HG03064 (cell line): ENCODE measurements at regions not wholly inside any gene's neighbourhood (a gene's known extent, or its start where the extent isn't known, plus 50 kb on each side); places are given as distances from the start of the nearest gene placed in this dataset.
"Not testable (repeated sequence)": the region's sequence is repeated elsewhere in the genome, so short reads cannot be mapped to it uniquely, and the experiment has no call there.

Source experiments
- ATAC-seq: cut with Tn5 transposase; IDR thresholded peaks from one replicate; pipeline ENCODE4 v1.9.1; 2021; ENCODE audit warnings: low read depth; ENCODE audit not compliant: unreplicated experiment

- ATAC-seq: no peak
Observed at GRCh38 chr15:20272422-20273184, 269.0 kb downstream of the GOLGA6L6 start.

- no peak for ATAC-seq
Observed at GRCh38 chr15:20271647-20272046, 270.0 kb downstream of the GOLGA6L6 start.

GRCh38 chr15:20269956-20270355 lies 271.6 kb downstream of the GOLGA6L6 start:
- ATAC-seq: not testable (repeated sequence)

GRCh38 chr15:20267996-20268395 lies 273.6 kb downstream of the GOLGA6L6 start:
- not testable (repeated sequence) for ATAC-seq

GRCh38 chr15:20267051-20267730 lies 274.4 kb downstream of the GOLGA6L6 start:
- not testable (repeated sequence) for ATAC-seq

GRCh38 chr15:20265710-20266109 lies 275.9 kb downstream of the GOLGA6L6 start:
- not testable (repeated sequence) for ATAC-seq

GRCh38 chr15:20261321-20262280 lies 280.0 kb downstream of the GOLGA6L6 start:
- not testable (repeated sequence) for ATAC-seq

- not testable (repeated sequence) for ATAC-seq
Observed at GRCh38 chr15:20260650-20261049, 280.9 kb downstream of the GOLGA6L6 start.

GRCh38 chr15:20259559-20260190 lies 281.9 kb downstream of the GOLGA6L6 start:
- ATAC-seq: not testable (repeated sequence)

GRCh38 chr15:20256394-20256793 lies 285.2 kb downstream of the GOLGA6L6 start:
- ATAC-seq: not testable (repeated sequence)

- not testable (repeated sequence) for ATAC-seq
Observed at GRCh38 chr15:20255641-20256040, 286.0 kb downstream of the GOLGA6L6 start.

- not testable (repeated sequence) for ATAC-seq
Observed at GRCh38 chr15:20253047-20253615, 288.5 kb downstream of the GOLGA6L6 start.

GRCh38 chr15:20252040-20252439 lies 289.6 kb downstream of the GOLGA6L6 start:
- ATAC-seq: not testable (repeated sequence)

- not testable (repeated sequence) for ATAC-seq
Observed at GRCh38 chr15:20251214-20252005, 290.2 kb downstream of the GOLGA6L6 start.

- ATAC-seq: not testable (repeated sequence)
Observed at GRCh38 chr15:20250206-20250605, 291.4 kb downstream of the GOLGA6L6 start.

- ATAC-seq: not testable (repeated sequence)
Observed at GRCh38 chr15:20249677-20249970, 292.0 kb downstream of the GOLGA6L6 start.

- ATAC-seq: not testable (repeated sequence)
Observed at GRCh38 chr15:20248434-20248833, 293.2 kb downstream of the GOLGA6L6 start.

GRCh38 chr15:20247137-20247536 lies 294.5 kb downstream of the GOLGA6L6 start:
- ATAC-seq: not testable (repeated sequence)

GRCh38 chr15:20246624-20247023 lies 295.0 kb downstream of the GOLGA6L6 start:
- ATAC-seq: not testable (repeated sequence)
